ENCODE measurements at regions not wholly inside any gene's neighbourhood (a gene's known extent, or its start where the extent isn't known, plus 50 kb on each side); places are given as distances from the start of the nearest gene placed in this dataset.
"Not testable (repeated sequence)": the region's sequence is repeated elsewhere in the genome, so short reads cannot be mapped to it uniquely, and the experiment has no call there.

GRCh38 chr3:6396631-6397030 lies 464.3 kb upstream of the GRM7 start:
- Histone ChIP-seq H3K4me1 (ENCODE audit: control insufficient read depth in 1 of 2, insufficient read depth in 2 of 2, low read length in 2 of 2) (no peaks in the 10 kb centered on the region), H3K36me3 (ENCODE audit: control insufficient read depth in 1 of 2, insufficient read depth in 2 of 2, low read length in 2 of 2) (no peaks in the 10 kb centered on the region), H3K27ac (ENCODE audit: low read length) (no peak overlapping the region), H3K27me3 (ENCODE audit: low read depth, low read length) (no peaks in the 10 kb centered on the region), H3K9me3 (ENCODE audit: control insufficient read depth in 1 of 2, low read length in 2 of 2) (no peaks in the 10 kb centered on the region), H3K4me3 (ENCODE audit: low read depth in 1 of 2, low read length in 2 of 2) (no peak overlapping the region)

- not testable (repeated sequence) for H3K4me1 ChIP-seq (ENCODE audit: control insufficient read depth in 1 of 2, insufficient read depth in 2 of 2, low read length in 2 of 2); H3K9me3 ChIP-seq (ENCODE audit: control insufficient read depth in 1 of 2, low read length in 2 of 2); H3K27me3 ChIP-seq (ENCODE audit: low read depth, low read length); H3K27ac ChIP-seq (ENCODE audit: low read length); H3K4me3 ChIP-seq (ENCODE audit: low read depth in 1 of 2, low read length in 2 of 2); H3K36me3 ChIP-seq (ENCODE audit: control insufficient read depth in 1 of 2, insufficient read depth in 2 of 2, low read length in 2 of 2)
Observed at GRCh38 chr3:6402666-6403065, 458.2 kb upstream of the GRM7 start.

DNA sequence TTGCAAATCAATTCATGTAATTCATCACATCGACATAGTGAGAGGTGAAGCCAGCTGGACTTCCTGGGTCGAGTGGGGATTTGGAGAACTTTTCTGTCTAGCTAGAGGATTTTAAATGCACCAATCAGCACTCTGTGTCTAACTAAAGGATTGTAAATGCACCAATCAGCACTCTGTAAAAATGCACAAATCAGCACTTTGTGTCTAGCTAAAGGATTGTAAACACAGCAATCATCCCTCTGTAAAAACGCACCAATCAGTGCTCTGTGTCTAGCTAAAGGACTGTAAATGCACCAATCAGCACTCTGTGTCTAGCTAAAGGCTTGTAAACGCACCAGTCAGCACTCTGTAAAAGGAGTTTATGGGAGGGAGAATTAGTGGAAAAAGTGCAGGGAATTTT lies 454.0 kb upstream of the GRM7 start:
- H3K27me3 ChIP-seq (ENCODE audit: low read depth, low read length); H3K4me1 ChIP-seq (ENCODE audit: control insufficient read depth in 1 of 2, insufficient read depth in 2 of 2, low read length in 2 of 2); H3K27ac ChIP-seq (ENCODE audit: low read length); H3K9me3 ChIP-seq (ENCODE audit: control insufficient read depth in 1 of 2, low read length in 2 of 2); H3K36me3 ChIP-seq (ENCODE audit: control insufficient read depth in 1 of 2, insufficient read depth in 2 of 2, low read length in 2 of 2); H3K4me3 ChIP-seq (ENCODE audit: low read depth in 1 of 2, low read length in 2 of 2): not testable (repeated sequence)

GRCh38 chr3:6416049-6416661 lies 444.8 kb upstream of the GRM7 start:
- no peaks in the 10 kb centered on the region for H3K4me1 ChIP-seq (ENCODE audit: control insufficient read depth in 1 of 2, insufficient read depth in 2 of 2, low read length in 2 of 2)
- no peaks in the 10 kb centered on the region for H3K36me3 ChIP-seq (ENCODE audit: control insufficient read depth in 1 of 2, insufficient read depth in 2 of 2, low read length in 2 of 2)
- no peaks in the 10 kb centered on the region for H3K27me3 ChIP-seq (ENCODE audit: low read depth, low read length)
- no peaks in the 10 kb centered on the region for H3K9me3 ChIP-seq (ENCODE audit: control insufficient read depth in 1 of 2, low read length in 2 of 2)
- H3K27ac ChIP-seq (ENCODE audit: low read length), result no peak overlapping the region
- H3K4me3 ChIP-seq (ENCODE audit: low read depth in 1 of 2, low read length in 2 of 2), result no peak overlapping the region

DNA sequence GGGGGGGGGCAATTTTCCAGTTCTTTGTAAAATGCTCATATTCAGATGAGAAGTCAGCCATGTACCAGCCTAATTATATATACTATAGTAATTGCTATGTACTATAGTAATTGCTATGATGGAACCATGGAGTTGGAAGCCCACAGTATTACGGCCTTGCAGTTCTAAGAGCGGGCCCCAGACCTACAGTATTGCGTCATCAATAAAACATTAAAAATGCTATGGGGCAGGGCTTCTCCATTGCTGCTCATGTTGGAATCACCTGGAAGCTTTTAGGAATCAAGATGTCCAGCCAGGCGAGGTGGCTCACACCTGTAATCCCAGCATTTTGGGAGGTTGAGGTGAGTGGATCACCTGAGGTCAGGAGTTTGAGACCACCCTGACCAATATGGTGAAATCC lies 443.7 kb upstream of the GRM7 start:
- no peaks in the 10 kb centered on the region for H3K9me3 ChIP-seq (ENCODE audit: control insufficient read depth in 1 of 2, low read length in 2 of 2)
- H3K4me3 ChIP-seq (ENCODE audit: low read depth in 1 of 2, low read length in 2 of 2), result no peak overlapping the region
- H3K36me3 ChIP-seq (ENCODE audit: control insufficient read depth in 1 of 2, insufficient read depth in 2 of 2, low read length in 2 of 2), result no peaks in the 10 kb centered on the region
- H3K27ac ChIP-seq (ENCODE audit: low read length), result no peak overlapping the region
- H3K27me3 ChIP-seq (ENCODE audit: low read depth, low read length), result no peaks in the 10 kb centered on the region
- H3K4me1 ChIP-seq (ENCODE audit: control insufficient read depth in 1 of 2, insufficient read depth in 2 of 2, low read length in 2 of 2), result no peaks in the 10 kb centered on the region

DNA sequence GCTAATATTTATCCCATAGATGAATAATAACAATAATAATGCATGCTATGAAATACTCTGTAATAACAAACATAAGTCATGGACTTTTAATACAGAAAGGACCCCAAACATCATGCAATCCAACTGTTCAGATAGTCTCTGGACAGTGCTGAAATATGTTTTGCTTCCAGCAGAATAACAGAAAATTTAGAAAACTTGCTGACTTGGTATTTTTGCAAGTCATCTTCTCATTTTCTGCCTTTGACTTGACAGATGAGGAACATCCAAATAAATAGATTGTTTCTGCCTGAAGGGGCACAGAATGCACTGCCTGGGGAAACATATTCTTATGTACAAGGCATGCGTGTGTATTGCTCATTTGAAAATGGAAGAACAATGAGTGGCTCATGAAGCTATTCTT lies 442.4 kb upstream of the GRM7 start:
- no peaks in the 10 kb centered on the region for H3K9me3 ChIP-seq (ENCODE audit: control insufficient read depth in 1 of 2, low read length in 2 of 2)
- H3K36me3 ChIP-seq (ENCODE audit: control insufficient read depth in 1 of 2, insufficient read depth in 2 of 2, low read length in 2 of 2), result no peaks in the 10 kb centered on the region
- no peak overlapping the region for H3K27ac ChIP-seq (ENCODE audit: low read length)
- H3K27me3 ChIP-seq (ENCODE audit: low read depth, low read length), result no peaks in the 10 kb centered on the region
- H3K4me1 ChIP-seq (ENCODE audit: control insufficient read depth in 1 of 2, insufficient read depth in 2 of 2, low read length in 2 of 2), result no peaks in the 10 kb centered on the region
- no peak overlapping the region for H3K4me3 ChIP-seq (ENCODE audit: low read depth in 1 of 2, low read length in 2 of 2)

DNA sequence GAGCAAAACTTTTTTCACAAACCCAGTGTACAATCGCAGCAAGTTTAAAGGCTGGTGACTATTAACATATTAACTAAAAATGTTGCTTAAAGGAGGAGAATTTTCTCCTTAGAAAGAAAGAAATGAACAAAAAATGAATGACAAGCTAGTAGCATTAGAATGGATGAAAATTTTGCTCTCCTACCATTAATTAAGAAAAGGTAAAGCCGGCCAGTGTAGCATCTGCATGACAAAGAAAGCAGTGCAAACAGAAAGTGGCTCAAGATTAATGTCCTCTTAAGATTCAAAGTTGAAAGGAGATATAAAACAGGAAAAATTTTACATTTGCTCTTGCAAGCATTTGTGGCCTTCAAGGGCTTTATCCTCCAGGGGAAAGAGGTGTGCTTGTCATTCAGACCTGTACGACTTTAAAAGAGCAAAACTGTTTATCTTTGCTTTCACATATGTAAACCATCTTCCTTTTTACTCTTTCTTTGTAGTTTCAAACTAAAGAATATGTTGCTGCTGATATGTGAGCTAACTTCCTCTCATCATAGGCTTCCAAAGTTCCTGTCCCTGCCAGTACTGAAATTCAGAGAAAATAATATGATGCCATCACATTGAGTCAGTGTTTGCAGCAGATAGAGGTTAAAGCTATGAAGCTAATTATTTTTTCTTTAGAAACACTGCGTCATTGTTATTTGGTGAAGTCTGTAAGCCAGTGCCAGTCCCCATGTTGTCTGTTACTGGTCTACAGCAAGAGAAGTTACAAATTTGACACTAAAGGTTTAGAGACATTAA lies 439.1 kb upstream of the GRM7 start:
- peaks cover 0 to 9% of the 10 kb centered on the region in 2 donors for H3K9me3 ChIP-seq (ENCODE audit: control insufficient read depth in 1 of 2, low read length in 2 of 2)
- H3K4me3 ChIP-seq (ENCODE audit: low read depth in 1 of 2, low read length in 2 of 2), result no peak overlapping the region
- no peaks in the 10 kb centered on the region for H3K27me3 ChIP-seq (ENCODE audit: low read depth, low read length)
- no peaks in the 10 kb centered on the region for H3K36me3 ChIP-seq (ENCODE audit: control insufficient read depth in 1 of 2, insufficient read depth in 2 of 2, low read length in 2 of 2)
- no peaks in the 10 kb centered on the region for H3K4me1 ChIP-seq (ENCODE audit: control insufficient read depth in 1 of 2, insufficient read depth in 2 of 2, low read length in 2 of 2)
- no peak overlapping the region for H3K27ac ChIP-seq (ENCODE audit: low read length)

DNA sequence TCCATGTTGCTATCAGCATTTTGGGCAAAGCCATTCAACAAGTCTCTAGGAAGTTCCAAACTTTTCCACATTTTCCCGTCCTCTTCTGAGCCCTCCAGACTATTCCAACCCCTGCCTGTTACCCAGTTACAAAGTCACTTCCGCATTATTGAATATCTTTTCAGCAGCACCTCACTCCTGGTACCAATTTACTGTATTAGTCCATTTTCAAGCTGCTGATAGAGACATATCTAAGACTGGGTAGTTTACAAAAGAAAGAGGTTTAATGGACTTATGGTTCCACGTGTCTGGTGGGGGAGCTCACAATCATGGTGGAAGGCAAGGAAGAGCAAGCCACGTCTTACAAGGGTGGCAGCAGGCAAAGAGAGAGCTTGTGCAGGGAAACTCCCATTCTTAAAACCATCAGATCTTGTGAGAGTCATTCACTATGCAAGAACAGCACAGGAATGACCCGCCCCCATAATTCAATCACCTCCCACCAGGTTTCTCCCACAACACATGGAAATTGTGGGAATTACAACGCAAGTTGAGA lies 435.6 kb upstream of the GRM7 start:
- no peak overlapping the region for H3K4me3 ChIP-seq (ENCODE audit: low read depth in 1 of 2, low read length in 2 of 2)
- H3K4me1 ChIP-seq (ENCODE audit: control insufficient read depth in 1 of 2, insufficient read depth in 2 of 2, low read length in 2 of 2), result no peaks in the 10 kb centered on the region
- peaks cover 0 to 11% of the 10 kb centered on the region in 2 donors for H3K9me3 ChIP-seq (ENCODE audit: control insufficient read depth in 1 of 2, low read length in 2 of 2)
- no peaks in the 10 kb centered on the region for H3K36me3 ChIP-seq (ENCODE audit: control insufficient read depth in 1 of 2, insufficient read depth in 2 of 2, low read length in 2 of 2)
- H3K27me3 ChIP-seq (ENCODE audit: low read depth, low read length), result no peaks in the 10 kb centered on the region
- H3K27ac ChIP-seq (ENCODE audit: low read length), result no peak overlapping the region

DNA sequence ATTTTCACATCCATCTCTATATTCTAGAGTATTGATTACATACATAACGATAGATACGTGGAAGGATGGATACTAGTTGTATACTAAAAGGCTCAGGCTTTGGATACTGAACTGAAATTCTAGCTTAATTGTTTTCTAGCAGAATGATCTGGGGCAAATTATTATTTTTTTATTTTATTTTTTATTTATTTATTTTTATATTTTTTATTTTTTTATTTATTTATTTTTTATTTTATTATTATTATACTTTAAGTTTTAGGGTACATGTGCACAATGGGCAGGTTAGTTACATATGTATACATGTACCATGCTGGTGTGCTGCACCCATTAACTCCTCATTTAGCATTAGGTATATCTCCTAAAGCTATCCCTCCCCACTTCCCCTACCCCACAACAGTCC lies 432.6 kb upstream of the GRM7 start:
- H3K9me3 ChIP-seq (ENCODE audit: control insufficient read depth in 1 of 2, low read length in 2 of 2), result peaks cover 0 to 11% of the 10 kb centered on the region in 2 donors
- H3K36me3 ChIP-seq (ENCODE audit: control insufficient read depth in 1 of 2, insufficient read depth in 2 of 2, low read length in 2 of 2); H3K4me1 ChIP-seq (ENCODE audit: control insufficient read depth in 1 of 2, insufficient read depth in 2 of 2, low read length in 2 of 2); H3K4me3 ChIP-seq (ENCODE audit: low read depth in 1 of 2, low read length in 2 of 2); H3K27ac ChIP-seq (ENCODE audit: low read length); H3K27me3 ChIP-seq (ENCODE audit: low read depth, low read length): not testable (repeated sequence)

DNA sequence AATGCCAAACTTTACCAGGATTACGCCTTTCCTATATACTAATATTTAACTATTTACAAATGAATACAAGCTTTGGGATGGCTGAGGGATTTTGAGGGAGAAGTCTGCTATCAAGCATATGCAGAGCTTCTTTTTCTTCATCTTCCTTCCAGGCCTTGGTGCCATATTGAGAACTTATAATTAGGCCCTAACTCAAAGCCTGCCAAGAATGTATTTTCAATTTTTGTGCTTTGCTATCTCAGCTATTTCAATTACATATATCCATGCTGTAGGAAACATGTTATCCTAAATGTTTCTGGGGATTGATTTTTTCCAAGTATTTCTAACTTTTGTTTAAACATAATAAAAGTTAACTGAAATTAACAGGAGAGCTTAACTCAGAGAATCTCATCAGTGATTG lies 425.0 kb upstream of the GRM7 start:
- Histone ChIP-seq H3K4me3 (ENCODE audit: low read depth in 1 of 2, low read length in 2 of 2) (no peak overlapping the region), H3K9me3 (ENCODE audit: control insufficient read depth in 1 of 2, low read length in 2 of 2) (no peaks in the 10 kb centered on the region), H3K4me1 (ENCODE audit: control insufficient read depth in 1 of 2, insufficient read depth in 2 of 2, low read length in 2 of 2) (no peaks in the 10 kb centered on the region), H3K27ac (ENCODE audit: low read length) (no peak overlapping the region), H3K27me3 (ENCODE audit: low read depth, low read length) (no peaks in the 10 kb centered on the region), H3K36me3 (ENCODE audit: control insufficient read depth in 1 of 2, insufficient read depth in 2 of 2, low read length in 2 of 2) (no peaks in the 10 kb centered on the region)

DNA sequence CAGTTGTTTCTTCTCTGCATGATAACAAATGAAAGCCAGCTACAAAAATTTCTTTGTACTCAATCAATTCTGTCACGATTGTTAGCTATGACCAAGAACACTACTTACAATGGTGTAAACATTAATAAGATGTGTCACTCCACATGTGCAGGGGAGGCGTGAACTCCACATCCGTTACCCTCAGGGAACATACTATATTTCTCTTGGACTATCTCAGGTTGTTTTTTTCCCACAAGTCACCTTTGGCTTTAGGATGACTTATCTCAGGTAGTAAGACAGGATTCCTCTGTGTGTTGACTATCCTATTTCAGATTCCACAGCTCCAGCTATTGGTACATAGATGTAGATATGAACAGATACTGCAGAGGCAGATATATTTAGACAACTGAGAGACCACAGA lies 423.3 kb upstream of the GRM7 start:
- Histone ChIP-seq H3K4me3 (ENCODE audit: low read depth in 1 of 2, low read length in 2 of 2) (no peak overlapping the region), H3K36me3 (ENCODE audit: control insufficient read depth in 1 of 2, insufficient read depth in 2 of 2, low read length in 2 of 2) (no peaks in the 10 kb centered on the region), H3K27ac (ENCODE audit: low read length) (no peak overlapping the region), H3K9me3 (ENCODE audit: control insufficient read depth in 1 of 2, low read length in 2 of 2) (no peaks in the 10 kb centered on the region), H3K4me1 (ENCODE audit: control insufficient read depth in 1 of 2, insufficient read depth in 2 of 2, low read length in 2 of 2) (no peaks in the 10 kb centered on the region), H3K27me3 (ENCODE audit: low read depth, low read length) (no peaks in the 10 kb centered on the region)

DNA sequence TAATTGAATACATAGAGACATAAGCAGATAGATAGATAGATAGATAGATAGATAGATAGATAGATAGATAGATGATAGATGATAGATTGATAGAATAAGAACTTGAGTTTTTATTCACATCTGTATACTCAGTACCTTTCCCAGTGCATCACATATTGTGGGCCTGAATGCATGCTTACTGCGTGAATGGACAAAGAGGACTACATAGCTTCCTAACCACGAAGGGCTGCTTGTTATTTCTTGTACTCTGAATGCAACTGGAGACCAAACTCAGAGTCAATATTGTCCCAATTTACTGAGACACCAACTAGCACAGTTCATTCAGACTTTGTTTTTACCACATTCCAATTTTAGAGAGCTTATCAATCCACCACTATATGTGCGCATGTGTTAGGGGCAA lies 422.9 kb upstream of the GRM7 start:
- no peaks in the 10 kb centered on the region for H3K27me3 ChIP-seq (ENCODE audit: low read depth, low read length)
- H3K4me1 ChIP-seq (ENCODE audit: control insufficient read depth in 1 of 2, insufficient read depth in 2 of 2, low read length in 2 of 2), result no peaks in the 10 kb centered on the region
- no peaks in the 10 kb centered on the region for H3K36me3 ChIP-seq (ENCODE audit: control insufficient read depth in 1 of 2, insufficient read depth in 2 of 2, low read length in 2 of 2)
- no peak overlapping the region for H3K27ac ChIP-seq (ENCODE audit: low read length)
- no peak overlapping the region for H3K4me3 ChIP-seq (ENCODE audit: low read depth in 1 of 2, low read length in 2 of 2)
- H3K9me3 ChIP-seq (ENCODE audit: control insufficient read depth in 1 of 2, low read length in 2 of 2), result no peaks in the 10 kb centered on the region
